A549 (cell line): ENCODE measurements at regions not wholly inside any gene's neighbourhood (a gene's known extent, or its start where the extent isn't known, plus 50 kb on each side); places are given as distances from the start of the nearest gene placed in this dataset.

Experiments used
- BCL3 ChIP-seq: fragments of >200 bp; sonication (Bioruptor Twin); formaldehyde crosslinking; IDR thresholded peaks from 3 replicates; pipeline ENCODE4 v1.6.1; 2016
- SMC3 ChIP-seq: fragments of >200 bp; sonication (Bioruptor Twin); formaldehyde crosslinking; IDR thresholded peaks from 3 replicates; pipeline ENCODE4 v1.6.1; 2018; ENCODE audit warnings: inconsistent platforms
- TF ChIP-seq, protein P1 (sequence below): fragments of >200 bp; sonication (Bioruptor Twin); formaldehyde crosslinking; IDR thresholded peaks from 3 replicates; pipeline ENCODE4 v1.5.1; 2016

DNA sequence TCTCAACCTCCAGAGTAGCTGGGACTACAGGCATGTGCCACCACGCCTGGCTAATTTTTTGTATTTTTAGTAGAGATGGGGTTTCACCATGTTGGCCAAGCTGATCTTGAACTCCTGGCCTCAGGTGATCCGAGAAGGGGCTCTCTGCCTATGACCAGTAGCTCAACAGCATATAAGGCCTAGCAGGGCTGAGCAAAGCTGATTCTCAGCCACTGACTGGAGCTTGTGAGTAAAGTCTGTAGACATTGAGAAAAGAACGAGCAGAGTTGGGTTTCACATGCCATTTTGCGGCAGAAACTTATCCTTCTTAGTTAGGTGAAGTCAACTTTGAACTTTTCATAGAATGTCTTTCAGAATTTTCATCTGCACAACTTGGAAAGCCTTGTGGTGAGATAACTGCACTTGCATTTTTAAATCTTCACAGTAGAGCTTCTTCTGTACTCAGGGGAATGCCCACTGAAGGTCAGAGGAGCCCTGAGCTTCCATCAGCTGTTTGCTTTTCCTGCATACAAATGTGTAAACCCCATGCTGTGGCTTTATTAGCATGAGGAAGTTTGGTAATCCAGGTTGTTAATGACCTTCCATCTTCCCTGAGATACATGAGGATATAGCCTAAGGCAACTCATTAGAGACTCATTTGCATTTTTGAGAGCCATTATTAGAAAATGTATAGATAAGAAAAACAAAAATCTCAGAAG lies 602.4 kb downstream of the METTL4 start:
- no peak for TF ChIP-seq BCL3
- TF ChIP-seq, protein P1, sequence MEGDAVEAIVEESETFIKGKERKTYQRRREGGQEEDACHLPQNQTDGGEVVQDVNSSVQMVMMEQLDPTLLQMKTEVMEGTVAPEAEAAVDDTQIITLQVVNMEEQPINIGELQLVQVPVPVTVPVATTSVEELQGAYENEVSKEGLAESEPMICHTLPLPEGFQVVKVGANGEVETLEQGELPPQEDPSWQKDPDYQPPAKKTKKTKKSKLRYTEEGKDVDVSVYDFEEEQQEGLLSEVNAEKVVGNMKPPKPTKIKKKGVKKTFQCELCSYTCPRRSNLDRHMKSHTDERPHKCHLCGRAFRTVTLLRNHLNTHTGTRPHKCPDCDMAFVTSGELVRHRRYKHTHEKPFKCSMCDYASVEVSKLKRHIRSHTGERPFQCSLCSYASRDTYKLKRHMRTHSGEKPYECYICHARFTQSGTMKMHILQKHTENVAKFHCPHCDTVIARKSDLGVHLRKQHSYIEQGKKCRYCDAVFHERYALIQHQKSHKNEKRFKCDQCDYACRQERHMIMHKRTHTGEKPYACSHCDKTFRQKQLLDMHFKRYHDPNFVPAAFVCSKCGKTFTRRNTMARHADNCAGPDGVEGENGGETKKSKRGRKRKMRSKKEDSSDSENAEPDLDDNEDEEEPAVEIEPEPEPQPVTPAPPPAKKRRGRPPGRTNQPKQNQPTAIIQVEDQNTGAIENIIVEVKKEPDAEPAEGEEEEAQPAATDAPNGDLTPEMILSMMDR: no peak
- TF ChIP-seq SMC3: no peak
